CD4-positive, alpha-beta T cell treated with Interleukin-1 beta for 1 hour (primary cell): ENCODE measurements at regions not wholly inside any gene's neighbourhood (a gene's known extent, or its start where the extent isn't known, plus 50 kb on each side); places are given as distances from the start of the nearest gene placed in this dataset.

Experiments
- DNase-seq, 2 donors: peaks; one replicate each; pipeline ENCODE4 v3.0.0-alpha.2; 2020 to 2022

DNA sequence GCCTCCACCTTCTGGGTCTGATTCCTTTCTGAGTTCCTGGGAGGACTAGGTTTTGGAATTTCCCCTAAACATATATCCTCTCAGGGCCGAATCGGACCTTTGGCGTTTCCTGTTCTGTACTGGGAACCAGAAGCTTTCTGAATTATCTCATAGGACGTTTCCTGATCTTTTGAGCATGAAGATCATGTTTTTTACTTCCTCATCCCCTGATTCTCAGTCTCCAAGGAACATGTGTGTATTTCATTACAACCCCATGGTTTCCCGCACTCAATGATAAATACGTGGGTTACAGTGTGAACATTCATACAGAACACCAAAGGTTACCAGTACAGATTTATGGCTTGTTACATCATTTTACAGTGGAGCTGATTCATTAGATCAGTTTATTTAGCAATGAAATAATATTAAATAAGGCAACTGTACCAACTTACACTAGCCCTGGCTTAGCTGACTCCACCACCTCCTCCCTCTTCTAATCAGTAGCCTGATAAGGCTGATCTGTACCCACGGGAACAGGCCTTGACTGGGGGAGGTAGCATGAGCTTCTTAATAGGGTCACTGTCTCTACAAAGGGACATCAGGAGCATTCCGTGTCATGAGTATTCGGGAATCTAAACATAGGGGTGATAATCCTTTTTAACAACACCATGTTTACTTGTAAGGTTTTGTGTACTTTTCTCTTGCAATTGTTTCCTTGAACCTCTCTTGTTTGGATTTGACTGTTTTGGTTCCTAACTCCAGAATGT is 57.8 kb upstream of the ERRFI1 start:
- no peak for DNase-seq

DNA sequence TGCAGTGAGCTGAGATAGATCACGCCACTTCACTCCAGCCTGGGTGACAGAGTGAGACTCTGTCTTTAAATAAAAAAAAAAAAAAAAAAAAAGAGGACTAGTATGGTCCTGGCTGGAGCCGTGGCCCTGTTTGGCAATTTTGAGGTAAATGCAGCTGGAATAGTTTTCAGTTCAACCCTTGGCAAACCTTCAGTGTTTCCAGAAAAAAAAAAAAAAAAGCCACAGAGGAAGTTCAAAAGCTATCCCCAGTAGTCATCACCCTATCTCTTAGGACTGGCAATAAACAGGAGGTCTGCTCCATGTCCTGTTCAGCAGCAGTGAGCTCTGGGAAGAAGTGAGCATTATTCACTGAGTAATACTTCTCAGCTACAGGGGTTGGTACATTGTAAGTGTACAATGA is 56.8 kb upstream of the ERRFI1 start:
- no peak for DNase-seq

- DNase-seq = no peak
Measured at GRCh38 chr1:8078176-8078671, 52.1 kb upstream of the ERRFI1 start.

DNA sequence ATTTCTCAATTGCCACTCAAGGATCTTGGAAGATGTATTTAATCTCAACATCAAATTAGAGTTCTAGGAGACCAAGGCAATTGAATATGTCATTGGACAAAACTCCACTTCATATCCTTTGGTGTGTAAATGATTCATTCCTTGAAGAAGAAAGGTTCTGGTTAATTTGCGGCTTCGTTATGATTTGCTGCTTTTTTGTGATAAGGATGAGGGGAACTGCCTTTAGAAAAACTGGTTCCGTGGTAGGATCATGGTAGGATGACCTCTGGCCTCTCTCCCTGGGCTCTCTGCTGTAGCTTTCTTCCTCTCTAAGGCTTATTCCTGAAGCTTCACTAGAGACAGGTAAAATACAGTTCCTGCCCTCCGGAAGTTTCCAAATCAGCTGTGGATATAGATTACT is 51.5 kb upstream of the ERRFI1 start:
- no peak for DNase-seq

DNA sequence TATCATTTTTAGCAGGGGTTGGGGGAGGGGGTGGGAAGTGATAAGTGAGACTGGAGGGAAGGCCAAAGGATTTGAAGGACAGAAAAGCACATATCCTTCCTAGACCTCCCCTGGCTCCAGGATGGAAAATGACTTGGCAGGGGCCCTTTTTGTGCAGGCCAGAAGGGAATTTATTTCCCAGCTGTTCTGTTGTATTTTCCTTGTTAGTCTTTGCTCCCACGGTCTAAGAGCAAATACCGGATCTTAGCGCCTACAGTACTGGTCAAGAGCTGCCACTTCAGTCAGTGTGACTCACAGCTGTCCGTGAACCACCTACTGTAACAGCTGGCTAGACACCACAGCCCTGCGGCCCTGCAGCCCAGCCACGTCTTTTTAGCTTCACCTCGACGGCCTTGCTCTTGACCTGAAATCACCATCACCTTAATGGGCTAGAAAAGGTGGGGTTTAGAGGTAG is 51.0 kb upstream of the ERRFI1 start:
- no peak for DNase-seq

DNA sequence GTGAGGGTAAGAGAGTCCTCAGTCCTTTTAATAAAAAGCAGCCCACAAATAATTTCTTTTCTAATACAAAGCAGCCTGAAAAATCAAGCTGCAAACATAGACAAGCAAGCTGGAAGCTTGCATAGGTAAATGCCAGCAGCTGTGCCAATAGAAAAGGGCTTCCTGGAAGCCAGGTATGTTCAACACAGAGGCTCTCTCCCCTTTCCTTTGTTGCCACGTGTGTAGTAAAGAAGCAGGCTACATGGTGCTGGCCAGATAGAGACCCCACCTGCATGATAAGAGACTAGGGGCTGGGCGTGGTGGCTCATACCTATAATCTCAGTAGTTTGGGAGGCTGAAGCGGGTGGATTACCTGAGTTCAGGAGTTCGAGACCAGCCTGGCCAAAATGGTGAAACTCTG is 50.1 kb upstream of the ERRFI1 start:
- DNase-seq = no peak
